ENCODE measurements at regions not wholly inside any gene's neighbourhood (a gene's known extent, or its start where the extent isn't known, plus 50 kb on each side); places are given as distances from the start of the nearest gene placed in this dataset.
"Not testable (repeated sequence)": the region's sequence is repeated elsewhere in the genome, so short reads cannot be mapped to it uniquely, and the experiment has no call there.

DNA sequence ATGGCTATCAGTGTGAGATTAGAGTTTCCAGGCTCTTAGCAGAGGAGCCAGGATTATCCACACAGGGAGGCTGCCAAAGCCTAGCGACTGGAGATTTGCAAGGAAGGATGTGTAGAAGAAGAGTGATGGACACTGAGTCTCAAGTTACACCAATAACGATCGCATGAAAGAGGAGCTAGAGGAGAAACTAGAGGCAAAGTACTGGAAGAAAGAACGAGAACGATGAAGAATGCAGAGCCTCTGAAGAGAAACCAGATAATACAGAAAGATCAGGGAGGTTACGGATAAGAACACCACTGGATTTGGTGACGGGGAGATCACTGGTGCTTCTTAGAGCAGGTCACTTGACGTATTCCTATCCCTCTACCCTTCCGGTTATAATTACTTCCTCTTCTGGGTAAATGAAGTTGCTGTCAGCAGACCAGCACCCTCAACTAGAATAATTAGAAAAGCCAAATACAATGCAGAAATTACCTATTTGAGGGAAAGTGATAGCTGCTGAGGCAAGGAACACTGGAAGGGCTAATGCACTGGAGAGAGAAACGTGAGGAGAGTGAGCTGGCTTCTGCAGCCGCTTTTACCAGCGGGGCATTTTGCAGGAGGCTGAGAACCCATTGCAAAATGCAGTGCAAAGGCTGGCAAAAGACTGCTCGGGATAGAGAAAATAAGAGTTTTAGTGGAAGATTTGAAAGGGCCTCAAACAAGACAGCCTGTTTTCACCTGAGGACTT, 93.1 kb upstream of the HIF1A start:
- intact Hi-C loops (cut with DNase I) = loop anchor here in 1 of 2 donors (10.0 kb wide), 1 partner anchor 93 kb away; the partner anchor contains the start of gene HIF1A

DNA sequence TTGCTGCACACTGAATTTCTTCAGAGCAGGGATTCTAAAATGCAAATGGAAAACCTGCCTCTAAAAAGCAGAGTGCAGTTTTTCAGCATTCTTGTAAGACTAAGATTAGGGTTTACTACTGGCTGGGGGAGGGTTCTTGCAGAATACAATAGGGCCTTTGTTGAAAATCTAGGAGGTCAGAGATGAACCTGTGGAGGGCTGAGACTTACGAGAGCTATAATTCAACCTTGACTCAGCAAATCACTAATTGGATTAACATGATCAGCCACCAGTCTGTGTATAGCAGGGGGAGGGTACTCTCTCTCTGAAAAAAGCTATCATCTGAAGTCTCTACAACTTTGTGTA, 92.6 kb upstream of the HIF1A start:
- DNase-seq = no peak
- ATAC-seq = no peak
- intact Hi-C loops (cut with DNase I) = loop anchor here in 1 of 2 donors (10.0 kb wide), 1 partner anchor 92 kb away; the partner anchor contains the start of gene HIF1A

More for the DNA sequence above, 93.1 kb upstream of the HIF1A start:
- no peak for DNase-seq
- ATAC-seq = peak; percentile 32 to 50

- ATAC-seq = no peak
- intact Hi-C loops (cut with DNase I) = loop anchor here in 1 of 2 donors (10.0 kb wide), 1 partner anchor 91 kb away; the partner anchor contains the start of gene HIF1A
- no peak for DNase-seq
Observed at GRCh38 chr14:61603736-61604135, 91.6 kb upstream of the HIF1A start.

DNA sequence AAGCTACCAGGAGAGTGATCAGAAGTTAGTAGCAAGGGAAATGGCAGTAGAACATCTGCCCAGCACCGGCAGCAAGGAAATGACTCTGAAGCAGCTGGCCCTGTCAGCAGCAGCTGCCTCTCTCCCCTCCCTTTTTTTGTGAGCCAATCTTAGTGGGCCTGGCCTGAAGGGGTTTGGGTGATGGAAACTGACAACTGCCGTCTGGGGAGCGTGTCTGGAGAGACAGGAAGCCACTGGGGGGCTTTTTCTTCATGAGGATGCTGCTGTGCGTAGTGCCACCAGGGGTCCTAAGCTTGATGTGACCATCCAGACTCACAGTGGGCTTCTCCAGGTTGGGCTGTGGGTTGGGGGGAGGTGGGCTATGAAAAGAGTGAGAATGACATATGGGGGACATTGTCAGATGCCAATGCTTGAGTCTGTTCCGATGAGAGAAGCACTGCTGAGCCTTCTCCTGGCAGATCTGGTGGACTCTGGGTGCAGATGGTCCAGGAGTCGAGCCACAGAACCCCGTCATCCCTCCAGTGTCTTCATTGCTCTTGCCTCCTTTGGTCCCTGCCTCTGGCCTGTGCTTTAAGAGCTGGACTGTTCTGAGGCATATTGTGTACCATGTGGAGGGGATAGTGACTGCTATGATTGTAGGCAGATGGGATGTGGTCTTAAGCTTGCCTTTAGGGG, 87.6 kb upstream of the HIF1A start:
- no peak for ATAC-seq
- intact Hi-C loops (cut with DNase I) = loop anchor here in 1 of 2 donors (10.0 kb wide), 1 partner anchor 87 kb away; the partner anchor contains the start of gene HIF1A
- no peak for DNase-seq

DNA sequence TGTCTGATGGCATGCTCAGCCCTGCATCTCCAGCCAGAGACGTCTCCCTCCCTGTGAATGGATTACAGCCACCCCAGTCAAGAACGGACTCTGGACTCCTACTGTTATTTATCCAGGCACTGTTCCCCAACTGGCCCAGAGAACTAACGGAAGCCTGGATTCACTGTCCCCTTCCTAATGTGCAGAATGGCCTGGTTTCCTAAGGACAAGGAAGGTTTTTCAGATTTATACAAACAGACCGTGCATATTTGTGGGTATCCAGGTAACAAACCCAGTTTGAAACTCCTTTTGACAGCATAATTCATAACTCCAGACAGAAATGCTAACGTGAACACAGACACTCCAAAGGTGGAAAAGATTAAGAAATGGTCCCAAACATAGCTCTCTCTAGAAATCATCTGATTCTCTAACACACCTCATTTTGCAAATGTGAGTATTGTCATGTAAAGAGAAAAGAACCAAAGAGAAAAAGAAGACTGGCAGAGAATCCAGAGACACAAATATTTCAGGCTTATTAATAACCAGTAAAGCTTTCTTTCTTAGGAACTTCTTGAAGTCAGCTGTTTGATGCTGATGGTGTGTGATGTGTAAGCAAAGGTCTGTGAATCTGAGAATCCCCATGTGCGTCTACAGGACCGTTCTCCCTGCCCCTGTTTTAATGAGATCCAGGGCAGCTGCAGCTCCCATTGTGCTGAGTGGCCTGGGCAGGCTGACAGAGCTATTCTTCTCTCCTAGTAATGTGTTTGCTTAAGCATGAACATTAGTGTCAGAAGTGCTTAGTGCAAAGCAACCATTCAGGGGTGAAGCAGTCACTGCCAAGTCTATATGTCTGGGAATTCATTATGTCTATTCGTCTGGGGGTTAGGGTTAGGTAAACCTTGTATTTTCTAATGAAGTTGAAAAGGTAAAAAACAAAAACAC, 86.8 kb upstream of the HIF1A start:
- DNase-seq (no peak), ATAC-seq (peak in 1 of 2 donors; percentile 48)
- intact Hi-C loops (cut with DNase I) = loop anchor here in 1 of 2 donors (10.0 kb wide), 1 partner anchor 86 kb away; the partner anchor contains the start of gene HIF1A

DNA sequence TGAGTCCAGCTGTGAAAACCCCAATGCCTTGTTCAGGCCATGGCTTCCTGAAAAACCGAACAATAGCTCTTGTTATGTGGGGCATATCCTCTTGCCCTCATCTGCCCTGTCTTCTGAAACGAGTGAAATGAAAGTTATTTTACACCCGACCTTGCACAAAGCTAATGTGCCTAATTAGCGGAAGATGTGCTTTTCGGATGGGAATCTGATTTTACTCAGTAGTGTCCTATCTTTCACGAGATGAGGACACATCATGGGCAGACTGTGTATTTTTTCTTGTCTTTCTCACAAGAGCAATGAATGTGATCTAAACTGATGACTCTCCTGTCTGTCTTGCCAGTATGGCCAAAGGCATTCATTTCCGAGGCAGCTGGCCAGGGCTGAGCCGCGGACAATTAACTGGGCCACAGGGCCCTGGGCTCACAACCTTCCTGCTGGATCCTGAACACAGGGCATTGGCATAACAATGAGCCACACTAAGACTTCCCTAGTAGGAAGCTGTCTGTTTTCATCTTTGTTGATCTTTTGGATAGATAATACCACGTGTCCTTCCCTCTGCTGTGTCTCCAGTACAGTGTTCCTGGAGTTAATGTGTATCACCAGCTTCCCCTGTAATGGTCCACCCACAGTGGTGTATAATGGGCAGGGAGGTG, 86.0 kb upstream of the HIF1A start:
- peak; percentile 53 to 80 for ATAC-seq
- DNase-seq = no peak
- intact Hi-C loops (cut with DNase I) = loop anchor here in 1 of 2 donors (10.0 kb wide), 1 partner anchor 85 kb away; the partner anchor contains the start of gene HIF1A

GRCh38 chr14:61609884-61610283, 85.4 kb upstream of the HIF1A start:
- intact Hi-C loops (cut with DNase I) = loop anchor here in 1 of 2 donors (10.0 kb wide), 1 partner anchor 85 kb away; the partner anchor contains the start of gene HIF1A
- DNase-seq (no peak), ATAC-seq (no peak)

DNA sequence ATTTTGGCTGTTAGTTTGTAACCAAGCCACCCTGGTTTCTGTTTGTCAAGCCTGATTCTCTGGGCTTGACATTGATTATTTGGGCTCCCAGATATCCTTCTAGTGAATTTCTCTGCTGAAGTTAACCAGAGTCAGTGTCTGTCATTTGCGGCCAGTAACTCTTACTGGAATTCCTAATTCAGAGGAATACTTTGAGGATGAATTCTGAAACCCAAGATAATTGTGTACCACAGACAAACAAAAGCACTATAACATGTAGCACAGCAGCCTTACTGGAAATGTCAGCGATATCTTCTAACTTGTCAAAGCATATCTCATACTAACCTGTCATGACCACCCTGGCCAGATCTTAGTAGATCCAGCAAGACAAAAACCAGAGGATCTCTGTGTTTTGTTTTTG, 84.4 kb upstream of the HIF1A start:
- intact Hi-C loops (cut with DNase I) = no loop called here
- DNase-seq = no peak
- ATAC-seq = no peak

- no peak for ATAC-seq
- DNase-seq = no peak
- intact Hi-C loops (cut with DNase I) = no loop called here
Observed at GRCh38 chr14:61611880-61612630, 83.3 kb upstream of the HIF1A start.

DNA sequence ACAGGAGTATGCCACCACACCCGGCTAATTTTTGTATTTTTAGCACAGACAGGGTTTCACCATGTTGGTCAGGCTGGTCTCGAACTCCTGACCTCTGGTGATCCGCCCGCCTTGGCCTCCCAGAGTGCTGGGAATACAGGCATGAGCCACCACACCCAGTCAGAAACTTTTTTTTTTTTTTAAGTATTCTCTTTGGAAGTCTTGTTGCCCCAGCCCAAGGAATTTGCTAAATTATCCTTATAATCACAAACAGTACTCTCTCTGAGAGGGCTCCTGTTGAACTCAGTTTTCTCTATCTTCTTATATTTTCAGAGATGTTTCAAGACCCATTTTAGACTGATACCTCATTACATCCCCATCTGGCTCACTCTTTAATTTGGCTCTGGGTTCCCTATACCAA, 82.3 kb upstream of the HIF1A start:
- ATAC-seq; DNase-seq; intact Hi-C loops (cut with DNase I): not testable (repeated sequence)

DNA sequence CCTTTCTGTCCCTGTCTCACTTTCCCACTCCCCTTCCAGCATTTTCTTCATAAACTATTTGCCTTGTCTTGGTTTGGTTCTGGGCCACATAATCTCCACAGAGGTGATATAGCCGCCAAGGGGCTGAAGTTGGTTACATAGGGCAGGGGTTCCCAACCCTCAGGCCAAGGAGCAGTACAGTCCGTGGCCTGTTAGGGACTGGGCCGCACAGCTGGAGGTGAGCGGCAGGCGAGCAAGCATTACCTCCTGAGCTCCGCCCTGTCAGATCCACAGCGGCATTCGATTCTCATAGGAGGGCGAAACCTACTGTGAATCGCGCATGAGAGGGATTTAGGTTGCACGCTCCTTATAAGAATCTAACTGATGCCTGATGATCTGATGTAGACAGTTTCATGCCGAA, 80.6 kb upstream of the HIF1A start:
- DNase-seq = no peak
- intact Hi-C loops (cut with DNase I) = no loop called here
- ATAC-seq = no peak

DNA sequence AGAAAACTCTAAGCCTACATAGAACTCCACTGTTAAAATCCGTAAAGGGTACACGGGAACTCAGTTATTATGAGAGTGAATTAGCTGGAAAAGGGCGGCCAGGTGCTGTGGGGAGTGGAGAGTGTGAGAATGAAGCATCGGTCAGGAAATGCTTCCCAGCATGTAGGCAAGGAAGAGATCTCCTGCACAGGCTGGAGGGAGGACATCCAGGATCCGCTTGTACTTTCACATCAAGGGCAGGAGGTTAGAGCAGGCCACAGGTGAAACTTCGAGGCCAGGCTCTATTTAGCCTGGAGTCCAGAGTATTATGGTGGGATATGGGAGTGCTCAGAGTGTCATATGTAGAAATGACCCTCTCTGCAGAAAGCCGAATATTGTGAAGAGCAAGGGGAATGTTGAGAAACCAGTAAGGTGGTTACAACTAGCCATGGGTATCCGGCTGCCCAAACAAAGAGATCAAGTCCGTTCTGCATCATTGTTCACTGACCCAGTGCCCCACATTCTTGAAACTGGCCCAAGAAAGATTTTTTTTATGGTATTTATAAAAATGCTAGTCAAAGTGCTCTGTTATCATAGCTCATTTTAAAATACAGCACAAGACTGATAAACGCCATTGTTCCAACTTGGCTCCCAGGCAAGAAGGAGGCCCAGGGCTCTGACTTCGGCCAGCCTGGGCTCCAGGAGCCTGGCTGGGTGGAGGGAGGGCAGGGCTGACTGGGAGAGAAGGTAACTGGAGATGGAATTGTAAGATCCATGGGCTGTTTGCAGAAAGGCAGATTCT, 79.4 kb upstream of the HIF1A start:
- ATAC-seq (peak; percentile 14 to 38), DNase-seq (no peak)
- intact Hi-C loops (cut with DNase I) = no loop called here

- no peak for DNase-seq
- intact Hi-C loops (cut with DNase I) = no loop called here
- peak in 1 of 2 donors; percentile 18 for ATAC-seq
Observed at GRCh38 chr14:61616524-61617185, 78.7 kb upstream of the HIF1A start.

DNA sequence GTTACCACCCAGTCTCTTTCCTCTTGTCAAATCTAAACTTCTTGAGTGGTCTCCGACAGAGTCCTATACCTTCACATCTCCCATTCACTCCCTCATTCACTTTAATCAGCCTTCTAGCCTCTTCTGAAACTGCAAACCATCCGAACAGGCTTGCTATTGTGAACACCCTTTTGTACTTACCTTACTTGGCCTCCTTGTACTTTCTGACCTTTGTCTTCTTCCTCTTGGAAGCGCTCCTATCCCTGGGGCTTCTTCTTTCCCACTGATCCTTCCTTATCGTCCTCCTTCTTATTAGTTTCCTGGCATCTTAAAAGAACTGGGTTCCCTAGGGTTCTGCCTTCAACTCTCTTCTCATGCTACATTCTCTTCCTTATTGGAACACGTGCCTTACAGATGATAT, 76.9 kb upstream of the HIF1A start:
- ATAC-seq (no peak), DNase-seq (no peak)
- intact Hi-C loops (cut with DNase I) = no loop called here

DNA sequence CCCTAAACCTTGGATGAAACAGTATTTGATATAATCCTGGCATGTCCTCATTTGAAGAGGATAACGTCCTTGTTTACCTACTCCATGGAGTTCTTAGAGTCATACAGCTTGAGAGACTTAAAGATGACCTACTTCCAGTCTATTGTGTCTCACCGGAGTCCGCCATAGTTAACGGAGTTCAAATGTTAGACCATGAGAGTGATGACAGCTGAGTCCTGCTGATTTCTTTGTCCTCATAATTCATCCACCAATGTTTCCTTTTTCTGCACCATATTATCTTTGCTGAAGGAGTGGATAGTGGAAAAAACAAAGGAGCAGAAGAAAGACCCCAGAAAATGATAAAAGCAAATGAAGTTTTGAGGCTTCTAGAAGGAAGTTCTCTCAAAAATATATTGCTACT, 75.8 kb upstream of the HIF1A start:
- DNase-seq = no peak
- intact Hi-C loops (cut with DNase I) = no loop called here
- no peak for ATAC-seq

DNA sequence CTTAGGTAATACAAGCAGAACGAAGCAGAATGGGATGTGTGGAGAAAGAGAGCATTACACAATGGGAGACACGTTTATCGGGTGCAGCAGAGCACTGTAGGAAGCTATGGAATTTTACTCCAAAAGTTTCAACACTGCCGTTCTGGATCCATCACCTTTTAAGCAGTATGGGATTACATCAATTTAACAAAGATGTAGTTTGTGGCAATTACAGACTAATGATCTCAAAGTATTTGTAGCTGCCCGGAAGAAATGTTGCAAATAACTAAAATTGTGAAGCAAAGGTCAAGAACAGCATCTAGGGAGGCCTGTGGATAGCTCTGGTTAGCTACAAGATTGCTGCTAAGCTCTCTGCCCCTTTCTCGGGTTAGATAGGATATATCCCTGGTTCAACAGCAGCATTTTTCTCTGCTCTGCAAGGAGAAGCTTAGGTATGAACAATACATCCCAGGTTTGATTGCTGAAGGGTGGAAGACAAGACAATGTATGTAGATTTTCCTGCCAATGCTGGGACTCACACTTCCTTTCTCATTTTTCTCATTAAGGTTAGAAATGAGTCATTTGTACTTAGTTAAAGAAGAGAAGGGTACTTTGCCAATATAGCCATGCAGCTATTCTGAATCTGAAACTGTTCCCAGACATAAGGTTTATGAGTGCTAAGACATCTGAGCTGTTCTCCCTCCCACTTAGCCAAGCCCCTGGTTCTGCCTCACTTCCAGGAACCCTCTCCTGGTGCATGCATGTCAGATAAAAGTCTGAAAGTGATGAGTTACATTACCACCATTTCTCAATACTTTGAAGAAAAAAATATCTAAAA, 75.0 kb upstream of the HIF1A start:
- intact Hi-C loops (cut with DNase I) = no loop called here
- ATAC-seq = peak; percentile 51 to 94

More for the DNA sequence above, 75.0 kb upstream of the HIF1A start:
- DNase-seq = no peak
